GM19438 (cell line): ENCODE measurements at regions not wholly inside any gene's neighbourhood (a gene's known extent, or its start where the extent isn't known, plus 50 kb on each side); places are given as distances from the start of the nearest gene placed in this dataset.

Source experiments
- ATAC-seq: cut with Tn5 transposase; IDR thresholded peaks from one replicate; pipeline ENCODE4 v1.9.1; 2021; ENCODE audit warnings: low read depth; ENCODE audit not compliant: unreplicated experiment

DNA sequence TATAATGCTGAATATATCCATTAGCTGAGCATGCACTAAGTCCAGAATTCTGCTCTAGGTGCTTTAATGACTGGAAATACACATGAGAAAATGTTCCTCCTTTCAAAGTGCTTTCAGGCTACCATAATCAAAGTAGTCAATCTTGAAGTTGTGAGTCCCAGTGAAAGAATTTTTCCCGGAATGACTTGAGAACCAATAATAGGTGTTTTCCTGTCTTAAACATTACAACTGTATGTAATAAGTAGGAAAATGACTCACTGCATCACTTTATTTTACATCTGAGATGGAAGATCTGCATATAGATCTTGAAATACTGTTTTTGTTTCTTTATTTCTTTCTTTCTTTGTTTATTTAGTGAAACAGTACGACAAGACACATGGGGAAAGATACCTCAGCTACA is 437.4 kb upstream of the JAG1 start:
- ATAC-seq = no peak

GRCh38 chr20:11112832-11113231 is 439.0 kb upstream of the JAG1 start:
- no peak for ATAC-seq

DNA sequence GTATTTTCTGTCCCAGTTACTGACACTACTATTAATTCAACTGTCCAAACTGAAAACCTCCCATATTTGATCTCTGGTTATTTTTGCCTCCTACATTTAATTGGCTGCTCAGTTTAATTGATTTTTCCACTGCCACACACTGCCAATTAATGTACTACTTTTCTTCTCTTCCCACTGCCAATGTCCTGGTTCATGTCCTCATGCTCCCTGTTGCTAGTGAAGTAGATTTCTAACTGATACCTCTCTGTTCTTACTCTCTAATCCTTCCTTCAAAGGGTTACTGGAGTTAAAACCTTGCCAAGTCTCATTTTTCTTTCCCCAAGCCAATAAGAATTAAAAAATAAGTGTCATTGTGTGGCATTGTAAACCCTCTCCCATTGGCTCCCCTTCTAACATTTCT is 440.6 kb upstream of the JAG1 start:
- ATAC-seq = no peak

DNA sequence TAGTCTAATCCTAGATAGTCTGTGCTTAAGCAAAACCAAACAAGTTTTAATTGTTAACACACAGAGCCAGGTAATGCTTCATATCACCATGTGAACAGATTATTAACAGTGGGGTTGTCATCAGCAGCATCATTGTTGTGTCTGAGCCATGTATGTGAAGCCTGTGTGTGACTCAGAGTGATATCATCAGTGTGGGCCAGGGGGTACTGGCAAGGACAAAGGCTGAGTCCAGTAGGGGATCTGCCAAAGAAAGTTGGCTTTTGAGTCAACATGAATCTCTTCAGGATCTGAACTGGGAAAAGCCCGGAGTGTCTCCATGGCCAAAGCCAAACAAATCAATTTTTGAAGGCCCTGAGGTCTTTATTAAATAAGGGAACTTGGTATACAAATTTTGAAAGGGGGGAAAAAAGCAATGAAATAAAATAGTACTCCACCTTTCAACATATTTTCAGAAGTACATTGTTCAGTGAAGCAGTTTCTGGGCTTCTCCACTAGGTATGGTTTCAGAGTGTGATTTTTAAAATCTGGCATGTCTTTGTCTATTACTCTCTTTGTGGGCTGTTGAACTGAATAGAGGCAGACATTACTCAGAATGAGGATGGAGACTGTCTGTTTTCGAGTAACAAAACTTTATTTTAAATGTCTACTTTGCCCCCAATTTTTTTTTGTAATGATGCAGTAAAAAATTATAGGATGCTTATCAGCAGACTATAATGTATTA is 444.2 kb upstream of the JAG1 start:
- ATAC-seq = no peak

GRCh38 chr20:11118802-11119380 is 445.1 kb upstream of the JAG1 start:
- ATAC-seq = no peak

- no peak for ATAC-seq
Observed at GRCh38 chr20:11119573-11119972, 445.8 kb upstream of the JAG1 start.

GRCh38 chr20:11120431-11120830 is 446.6 kb upstream of the JAG1 start:
- no peak for ATAC-seq

DNA sequence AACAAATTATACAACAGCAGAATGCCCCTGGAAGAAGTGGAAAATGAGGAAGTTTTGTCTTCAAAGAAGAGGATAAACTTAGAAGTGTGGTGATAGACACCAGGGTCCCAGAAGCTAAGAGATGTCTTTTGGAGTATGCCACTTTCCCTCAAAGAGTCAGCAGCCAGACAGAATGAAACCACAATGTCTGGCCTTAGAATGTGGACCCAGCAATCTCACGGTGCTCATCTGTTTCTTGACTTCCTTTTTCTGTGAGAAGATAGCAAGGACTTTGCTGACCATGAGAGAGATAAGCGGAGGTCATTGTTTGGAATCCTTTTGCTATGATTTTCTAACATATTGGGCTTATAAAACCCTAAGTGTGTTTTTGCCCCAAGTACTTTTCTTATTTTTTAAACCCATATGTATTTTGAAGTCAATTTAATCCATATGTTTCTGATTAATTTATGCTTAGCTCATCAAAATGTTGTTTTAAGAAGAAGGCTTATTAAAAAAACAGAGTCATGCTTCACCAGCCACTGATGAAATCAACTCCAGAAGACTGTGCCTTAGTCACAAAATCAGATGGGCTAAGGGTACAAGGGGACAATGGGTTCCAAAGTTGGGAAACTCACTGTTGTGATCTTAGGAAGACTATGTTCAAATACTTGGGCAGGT is 451.2 kb upstream of the JAG1 start:
- ATAC-seq = no peak

GRCh38 chr20:11128220-11128718 is 454.5 kb upstream of the JAG1 start:
- ATAC-seq = no peak

DNA sequence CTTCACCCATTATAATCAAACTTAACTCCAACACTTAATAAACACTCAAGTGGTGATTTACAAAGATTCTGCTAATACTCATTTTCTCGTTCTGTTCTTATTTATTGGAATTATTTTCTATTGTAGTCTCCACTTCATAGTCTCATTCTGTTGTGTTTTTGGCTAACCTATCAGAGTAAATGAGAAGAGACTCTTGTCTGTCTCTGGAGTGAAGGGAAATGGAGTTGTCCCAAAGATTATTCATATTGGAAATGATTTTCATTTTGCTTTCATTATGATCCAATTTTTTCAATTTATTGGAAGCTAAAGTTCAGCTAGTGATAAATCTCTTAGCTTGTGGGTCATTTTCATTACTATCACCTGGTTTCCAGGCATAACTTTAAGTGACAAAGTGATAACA is 454.9 kb upstream of the JAG1 start:
- ATAC-seq = no peak

- ATAC-seq = no peak
Observed at GRCh38 chr20:11130554-11131166, 456.9 kb upstream of the JAG1 start.

GRCh38 chr20:11132819-11133415 is 459.1 kb upstream of the JAG1 start:
- no peak for ATAC-seq

- ATAC-seq = no peak
Observed at GRCh38 chr20:11136691-11137090, 462.9 kb upstream of the JAG1 start.

DNA sequence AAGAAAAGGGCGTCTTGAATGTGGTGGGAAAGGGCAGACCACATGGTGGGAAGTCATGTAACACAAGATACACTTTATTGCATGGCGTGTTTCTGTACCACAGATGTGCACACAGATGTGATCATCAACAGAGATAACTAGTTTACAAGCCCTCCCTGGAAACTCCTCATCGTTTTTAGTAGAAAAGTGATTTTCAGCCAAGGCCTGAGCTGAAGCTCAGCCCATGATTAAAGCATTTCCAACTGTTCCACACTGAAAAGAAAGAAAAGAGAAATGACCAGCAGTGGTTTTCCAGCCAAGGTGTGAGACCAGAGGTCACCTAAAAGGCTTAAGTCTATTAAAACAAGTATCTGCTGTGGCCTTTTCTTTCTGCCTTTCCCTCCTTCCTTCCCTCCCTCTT is 463.9 kb upstream of the JAG1 start:
- ATAC-seq = no peak

- ATAC-seq = no peak
Observed at GRCh38 chr20:11140359-11140758, 466.6 kb upstream of the JAG1 start.

- ATAC-seq = no peak
Observed at GRCh38 chr20:11143481-11143880, 469.7 kb upstream of the JAG1 start.

DNA sequence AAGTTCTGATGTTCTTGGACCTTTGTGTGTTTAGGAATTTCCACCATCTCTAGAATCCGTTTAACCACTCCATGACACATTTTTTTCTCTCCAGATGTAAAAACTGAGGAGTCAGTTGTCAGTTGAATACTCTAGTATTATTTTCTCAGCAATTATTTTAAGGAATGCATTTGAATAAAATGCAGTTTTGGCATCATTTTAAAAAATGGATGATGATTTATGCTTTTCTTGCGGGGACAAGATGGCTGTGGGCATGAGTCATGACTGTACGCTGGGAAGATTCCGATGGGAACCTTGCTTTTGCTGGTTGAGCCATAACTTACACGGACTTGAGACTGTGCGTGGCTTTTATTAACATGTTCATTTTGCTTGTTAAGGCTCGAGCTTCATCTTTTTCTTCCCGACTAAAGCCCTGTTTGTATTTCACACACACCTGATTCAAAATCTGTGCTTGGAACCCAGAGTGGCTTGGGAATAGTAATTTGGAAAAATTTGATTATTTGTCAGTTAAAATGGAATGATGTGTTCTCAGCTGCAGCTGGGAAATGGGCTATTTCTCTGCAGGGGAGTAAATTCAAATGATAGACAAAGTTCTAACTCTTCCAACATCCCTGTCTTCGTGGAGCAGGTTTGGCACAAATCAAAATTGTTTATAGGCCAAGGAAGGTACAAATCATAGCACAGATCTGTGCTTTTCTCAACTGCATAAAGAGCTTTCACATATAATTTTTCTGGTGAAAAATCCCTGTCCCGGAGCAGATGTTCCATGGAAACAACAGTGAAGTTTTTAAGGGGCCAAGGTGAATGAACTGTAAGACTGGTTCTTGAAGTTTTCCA is 470.5 kb upstream of the JAG1 start:
- no peak for ATAC-seq

GRCh38 chr20:11145616-11146015 is 471.8 kb upstream of the JAG1 start:
- ATAC-seq = no peak

- no peak for ATAC-seq
Observed at GRCh38 chr20:11153819-11154218, 480.0 kb upstream of the JAG1 start.

DNA sequence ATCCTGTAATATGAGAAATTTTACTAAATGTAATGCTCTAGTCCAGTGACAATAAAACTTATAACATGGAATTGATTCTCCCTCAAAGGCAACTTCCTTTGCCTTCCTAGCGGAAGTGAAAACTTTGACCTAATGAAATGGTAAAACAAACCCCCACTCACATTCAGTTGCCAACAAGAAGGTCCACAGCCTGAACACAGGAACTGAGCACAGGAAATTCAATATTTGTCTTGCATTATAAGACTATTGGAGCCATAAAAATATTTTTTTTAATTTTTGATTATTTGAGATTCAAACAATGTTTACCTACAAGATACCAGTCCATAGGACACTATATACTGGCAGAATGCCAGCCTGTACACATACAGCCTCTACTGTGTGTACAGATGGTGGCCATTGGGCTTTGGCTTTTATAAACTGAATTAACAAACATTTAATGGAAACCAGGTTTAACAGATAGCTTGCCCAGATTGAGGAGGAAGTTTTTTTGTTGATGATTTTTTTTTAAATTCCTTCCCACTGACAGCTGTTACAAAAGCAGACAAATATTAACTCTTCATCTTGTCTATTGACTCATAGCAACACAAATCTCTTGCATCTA is 481.5 kb upstream of the JAG1 start:
- no peak for ATAC-seq
